HEK293 (cell line): ENCODE measurements at regions not wholly inside any gene's neighbourhood (a gene's known extent, or its start where the extent isn't known, plus 50 kb on each side); places are given as distances from the start of the nearest gene placed in this dataset.

Source experiments
- CTCF ChIA-PET: fragments of 350-600 bp; formaldehyde crosslinking; extraction: SDS; loops from one replicate; lab custom pipeline; 2021; ENCODE audit warnings: antibody characterized with exemption; lab: Yijun Ruan, JAX
- POLR2A ChIA-PET: fragments of 300-600 bp; formaldehyde crosslinking; extraction: SDS; loops from one replicate; lab custom pipeline; 2020; ENCODE audit warnings: antibody characterized with exemption, inconsistent platforms; lab: Yijun Ruan, JAX
- H3K27ac ChIP-seq: fragments of 200-500 bp; sonication (Bioruptor generic); 2 replicates; pipeline ENCODE4 v1.5.1; 2014; ENCODE audit warnings: low read depth, low read length, control low read depth, inconsistent platforms; ENCODE audit errors: extremely low read depth
- H3K36me3 ChIP-seq, 2 experiments: fragments of 200-500 bp in 1 of 2; sonication (Bioruptor generic) in 1 of 2; 1 replicate in 1 of 2; 2 replicates in 1 of 2; pipeline ENCODE4 v1.5.1; 2014 to 2017; ENCODE audit warnings: inconsistent platforms in 2 of 2, low read length in 2 of 2; ENCODE audit not compliant: control insufficient read depth in 2 of 2, insufficient read depth in 1 of 2
- H3K4me1 ChIP-seq: fragments of 200-500 bp; sonication (Bioruptor generic); 2 replicates; pipeline ENCODE4 v1.5.1; 2014; ENCODE audit warnings: mild to moderate bottlenecking, low read length, inconsistent platforms; ENCODE audit not compliant: control insufficient read depth, insufficient read depth
- H3K4me3 ChIP-seq: 2 replicates; pipeline ENCODE4 v1.5.1; 2011; ENCODE audit warnings: low read depth, mild to moderate bottlenecking, control low read depth, low read length, moderate library complexity
- H3K9me3 ChIP-seq: fragments of 200-500 bp; sonication (Bioruptor generic); 2 replicates; pipeline ENCODE4 v1.5.1; 2014; ENCODE audit warnings: low read depth, low read length, inconsistent platforms; ENCODE audit not compliant: control insufficient read depth, insufficient read depth
- ATF2 ChIP-seq: fragments of 450-650 bp; formaldehyde crosslinking; IDR thresholded peaks from 2 replicates; pipeline ENCODE4 v1.5.1; 2016; ENCODE audit warnings: missing biosample characterization, missing genetic modification characterization, low read depth
- BCL11B ChIP-seq: fragments of 450-650 bp; formaldehyde crosslinking; IDR thresholded peaks from 2 replicates; pipeline ENCODE4 v1.5.1; 2016; ENCODE audit warnings: low read depth, missing biosample characterization, missing genetic modification characterization
- GLI2 ChIP-seq: fragments of 450-650 bp; formaldehyde crosslinking; IDR thresholded peaks from 2 replicates; pipeline ENCODE4; 2017; ENCODE audit warnings: missing biosample characterization, missing genetic modification characterization, low read depth, borderline replicate concordance
- GLIS1 ChIP-seq: fragments of 450-650 bp; formaldehyde crosslinking; IDR thresholded peaks from 2 replicates; pipeline ENCODE4 v1.5.1; 2016; ENCODE audit warnings: missing biosample characterization, missing genetic modification characterization
- GLIS2 ChIP-seq: fragments of 450-650 bp; formaldehyde crosslinking; IDR thresholded peaks from 2 replicates; pipeline ENCODE4 v1.5.1; 2016; ENCODE audit warnings: missing biosample characterization, missing genetic modification characterization
- INSM2 ChIP-seq: fragments of 450-650 bp; formaldehyde crosslinking; IDR thresholded peaks from 2 replicates; pipeline ENCODE4 v1.5.1; 2016; ENCODE audit warnings: missing biosample characterization, missing genetic modification characterization
- KLF1 ChIP-seq: fragments of 450-650 bp; formaldehyde crosslinking; IDR thresholded peaks from 2 replicates; pipeline ENCODE4 v1.5.1; 2016; ENCODE audit warnings: missing biosample characterization, missing genetic modification characterization
- MEIS1 ChIP-seq: sonication (generic); formaldehyde crosslinking; IDR thresholded peaks from 2 replicates; pipeline ENCODE4 v1.8.1; 2022; ENCODE audit warnings: missing genetic modification reagents, mild to moderate bottlenecking, borderline replicate concordance
- OSR2 ChIP-seq: fragments of 450-650 bp; formaldehyde crosslinking; IDR thresholded peaks from 2 replicates; pipeline ENCODE4 v1.5.1; 2016; ENCODE audit warnings: missing biosample characterization, missing genetic modification characterization
- PATZ1 ChIP-seq: fragments of 450-650 bp; formaldehyde crosslinking; IDR thresholded peaks from 2 replicates; pipeline ENCODE4 v1.5.1; 2016; ENCODE audit warnings: missing biosample characterization, missing genetic modification characterization
- SCRT1 ChIP-seq: fragments of 450-650 bp; formaldehyde crosslinking; IDR thresholded peaks from 2 replicates; pipeline ENCODE4 v1.5.1; 2016; ENCODE audit warnings: missing biosample characterization, missing genetic modification characterization, borderline replicate concordance
- ZBTB20 ChIP-seq: fragments of 450-650 bp; formaldehyde crosslinking; IDR thresholded peaks from 2 replicates; pipeline ENCODE4 v1.5.1; 2016; ENCODE audit warnings: missing biosample characterization, missing genetic modification characterization
- ZBTB6 ChIP-seq: fragments of 450-650 bp; formaldehyde crosslinking; IDR thresholded peaks from 2 replicates; pipeline ENCODE4 v1.5.1; 2017; ENCODE audit warnings: missing biosample characterization, missing genetic modification characterization
- ZFP41 ChIP-seq: fragments of 450-650 bp; formaldehyde crosslinking; IDR thresholded peaks from 2 replicates; pipeline ENCODE4 v1.5.1; 2016; ENCODE audit warnings: missing biosample characterization, missing genetic modification characterization, borderline replicate concordance
- ZIC2 ChIP-seq: fragments of 450-650 bp; formaldehyde crosslinking; IDR thresholded peaks from 2 replicates; pipeline ENCODE4 v1.5.1; 2016; ENCODE audit warnings: missing biosample characterization, missing genetic modification characterization
- ZNF132 ChIP-seq: fragments of 450-650 bp; formaldehyde crosslinking; IDR thresholded peaks from 2 replicates; pipeline ENCODE4 v1.5.1; 2017; ENCODE audit warnings: missing biosample characterization, missing genetic modification characterization, borderline replicate concordance
- ZNF2 ChIP-seq: fragments of 450-650 bp; formaldehyde crosslinking; IDR thresholded peaks from 2 replicates; pipeline ENCODE4 v1.5.1; 2016; ENCODE audit warnings: missing biosample characterization, missing genetic modification characterization
- ZNF23 ChIP-seq: fragments of 450-650 bp; formaldehyde crosslinking; IDR thresholded peaks from 2 replicates; pipeline ENCODE4 v1.5.1; 2016; ENCODE audit warnings: missing biosample characterization, missing genetic modification characterization, borderline replicate concordance
- ZNF426 ChIP-seq: fragments of 450-650 bp; formaldehyde crosslinking; IDR thresholded peaks from 2 replicates; pipeline ENCODE4 v1.5.1; 2017; ENCODE audit warnings: missing biosample characterization, missing genetic modification characterization, mild to moderate bottlenecking, inconsistent platforms, moderate library complexity
- ZNF433 ChIP-seq: fragments of 450-650 bp; formaldehyde crosslinking; IDR thresholded peaks from 2 replicates; pipeline ENCODE4 v1.5.1; 2016; ENCODE audit warnings: missing biosample characterization, missing genetic modification characterization, low read depth
- ZNF501 ChIP-seq: fragments of 450-650 bp; formaldehyde crosslinking; IDR thresholded peaks from 2 replicates; pipeline ENCODE4 v1.5.1; 2016; ENCODE audit warnings: missing biosample characterization, missing genetic modification characterization
- ZNF513 ChIP-seq: fragments of 450-650 bp; IDR thresholded peaks from 2 replicates; pipeline ENCODE4 v1.5.1; 2018; ENCODE audit warnings: missing biosample characterization, missing genetic modification characterization
- ZNF521 ChIP-seq: fragments of 450-650 bp; formaldehyde crosslinking; IDR thresholded peaks from 2 replicates; pipeline ENCODE4 v1.5.1; 2017; ENCODE audit warnings: missing biosample characterization, mild to moderate bottlenecking, missing genetic modification characterization
- ZNF621 ChIP-seq: fragments of 450-650 bp; formaldehyde crosslinking; IDR thresholded peaks from 2 replicates; pipeline ENCODE4 v1.5.1; 2017; ENCODE audit warnings: missing biosample characterization, missing genetic modification characterization
- ZNF624 ChIP-seq: fragments of 450-650 bp; formaldehyde crosslinking; IDR thresholded peaks from 2 replicates; pipeline ENCODE4 v1.5.1; 2017; ENCODE audit warnings: missing biosample characterization, missing genetic modification characterization
- ZNF664 ChIP-seq: fragments of 450-650 bp; formaldehyde crosslinking; IDR thresholded peaks from 2 replicates; pipeline ENCODE4 v1.5.1; 2016; ENCODE audit warnings: missing biosample characterization, missing genetic modification characterization
- ZNF76 ChIP-seq: fragments of 450-650 bp; formaldehyde crosslinking; IDR thresholded peaks from 2 replicates; pipeline ENCODE4; 2016; ENCODE audit warnings: low read depth, missing biosample characterization, missing genetic modification characterization, borderline replicate concordance
- ZNF777 ChIP-seq: fragments of 450-650 bp; formaldehyde crosslinking; IDR thresholded peaks from 2 replicates; pipeline ENCODE4 v1.5.1; 2017; ENCODE audit warnings: missing biosample characterization, missing genetic modification characterization, borderline replicate concordance
- ZSCAN18 ChIP-seq: fragments of 450-650 bp; formaldehyde crosslinking; IDR thresholded peaks from 2 replicates; pipeline ENCODE4 v1.5.1; 2016; ENCODE audit warnings: missing biosample characterization, missing genetic modification characterization

GRCh38 chr12:127270193-127270592 lies 996.8 kb upstream of the TMEM132C start:
- Histone ChIP-seq H3K27ac (no peak overlapping the region), H3K4me1 (no peaks in the 10 kb centered on the region), H3K36me3 (no peaks in the 10 kb centered on the region), H3K4me3 (no peak overlapping the region), H3K9me3 (no peaks in the 10 kb centered on the region)
- CTCF ChIA-PET = no interaction called here
- POLR2A ChIA-PET = no interaction called here
- TF ChIP-seq ZNF426 (tag by site-specific recombination) (no peak), SCRT1 (no peak), ZFP41 (tag by site-specific recombination) (no peak), ZIC2 (tag by site-specific recombination) (no peak), GLIS1 (tag by site-specific recombination) (no peak), ZNF624 (tag by site-specific recombination) (no peak), ZNF521 (no peak), GLI2 (tag by site-specific recombination) (no peak), ZNF513 (tag by site-specific recombination) (no peak), ZBTB20 (no peak), GLIS2 (tag by site-specific recombination) (no peak), ZSCAN18 (tag by site-specific recombination) (no peak), MEIS1 (no peak), ZNF501 (tag by site-specific recombination) (no peak)

GRCh38 chr12:127271776-127272175 lies 995.2 kb upstream of the TMEM132C start:
- Histone ChIP-seq H3K9me3 (no peaks in the 10 kb centered on the region), H3K4me3 (no peak overlapping the region), H3K4me1 (no peaks in the 10 kb centered on the region), H3K27ac (no peak overlapping the region), H3K36me3 (no peaks in the 10 kb centered on the region)
- ChIA-PET CTCF (no interaction called here), POLR2A (no interaction called here)
- TF ChIP-seq ZNF664 (tag by site-specific recombination) = no peak
- TF ChIP-seq PATZ1 (tag by site-specific recombination) = no peak
- TF ChIP-seq KLF1 (tag by site-specific recombination) = no peak
- TF ChIP-seq ZNF433 (tag by site-specific recombination) = no peak
- no peak for TF ChIP-seq ZNF23
- TF ChIP-seq BCL11B = no peak
- TF ChIP-seq INSM2 (tag by site-specific recombination) = no peak
- no peak for TF ChIP-seq ZBTB6 (tag by site-specific recombination)
- no peak for TF ChIP-seq ZNF76
- no peak for TF ChIP-seq ZNF2 (tag by site-specific recombination)
- no peak for TF ChIP-seq ZNF132 (tag by site-specific recombination)
- no peak for TF ChIP-seq OSR2
- no peak for TF ChIP-seq ZNF777
- no peak for TF ChIP-seq ATF2 (tag by site-specific recombination)
- TF ChIP-seq ZNF621 (tag by site-specific recombination) = no peak
